NT2/D1 (cell line): ENCODE measurements at regions not wholly inside any gene's neighbourhood (a gene's known extent, or its start where the extent isn't known, plus 50 kb on each side); places are given as distances from the start of the nearest gene placed in this dataset.

Source experiments
- DNase-seq: peaks from one replicate; pipeline ENCODE4 v3.0.0-alpha.2; 2011; ENCODE audit warnings: low read depth, low spot score
- H3K27me3 ChIP-seq: 2 replicates; pipeline ENCODE4 v1.6.0; 2011; ENCODE audit warnings: mild to moderate bottlenecking; ENCODE audit not compliant: insufficient read length, insufficient read depth
- H3K36me3 ChIP-seq: 2 replicates; pipeline ENCODE4 v1.6.1; 2011; ENCODE audit warnings: mild to moderate bottlenecking, low read length, mixed read lengths; ENCODE audit not compliant: insufficient read depth, insufficient read length
- H3K4me1 ChIP-seq: 2 replicates; pipeline ENCODE4 v1.5.1; 2011; ENCODE audit not compliant: insufficient read depth, insufficient read length
- H3K4me3 ChIP-seq: 2 replicates; pipeline ENCODE4 v1.5.1; 2011; ENCODE audit warnings: low read depth; ENCODE audit not compliant: insufficient read length
- H3K9ac ChIP-seq: 2 replicates; pipeline ENCODE4 v1.6.0; 2011; ENCODE audit warnings: low read depth; ENCODE audit not compliant: insufficient read length
- H3K9me3 ChIP-seq: 2 replicates; pipeline ENCODE4 v1.5.1; 2011; ENCODE audit warnings: mild to moderate bottlenecking, low read length; ENCODE audit not compliant: insufficient read depth
- SUZ12 ChIP-seq: IDR thresholded peaks from 2 replicates; pipeline ENCODE4 v1.6.1; 2011; ENCODE audit not compliant: insufficient read length, insufficient read depth; ENCODE audit errors: extremely low read depth
- YY1 ChIP-seq: IDR thresholded peaks from 2 replicates; pipeline ENCODE4 v1.6.1; 2011; ENCODE audit not compliant: insufficient read length, insufficient read depth
- ZNF274 ChIP-seq: IDR thresholded peaks from 2 replicates; pipeline ENCODE4 v1.6.1; 2011; ENCODE audit warnings: mild to moderate bottlenecking, low read depth, low read length

GRCh38 chr3:5756443-5756842 is 568.9 kb downstream of the EDEM1 start:
- TF ChIP-seq SUZ12 (no peak), ZNF274 (no peak)
- DNase-seq, result no peak

DNA sequence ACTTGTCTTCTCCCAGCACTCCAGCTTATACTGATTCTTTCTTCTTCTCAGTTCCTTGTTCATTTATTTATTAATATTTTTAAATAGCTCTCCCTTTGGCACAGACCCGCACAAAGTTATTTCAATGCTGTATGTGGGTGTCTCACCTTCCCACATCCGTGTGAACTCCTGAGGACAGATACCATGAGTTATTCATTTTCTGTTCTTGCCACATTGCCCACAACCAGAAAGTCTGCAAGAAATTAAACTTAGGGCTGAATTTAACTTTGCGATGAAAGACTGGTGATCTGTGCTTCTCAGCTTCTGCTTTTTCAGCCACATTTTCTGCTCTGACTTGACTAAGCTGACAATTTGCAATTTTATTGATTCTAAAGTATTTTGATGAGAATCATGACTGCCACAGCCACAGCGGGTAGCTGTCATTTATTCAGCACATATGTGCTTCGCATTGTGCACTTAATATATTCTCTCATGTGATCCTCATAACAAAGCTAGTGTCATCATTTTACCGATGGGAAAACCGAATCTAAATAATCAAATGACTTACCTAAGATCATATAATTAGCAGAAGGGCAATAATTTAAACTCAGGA is 569.8 kb downstream of the EDEM1 start:
- no peak overlapping the region for H3K9ac ChIP-seq
- H3K36me3 ChIP-seq, result no peaks in the 10 kb centered on the region
- H3K4me3 ChIP-seq, result no peak overlapping the region
- no peak for DNase-seq
- no peaks in the 10 kb centered on the region for H3K27me3 ChIP-seq
- TF ChIP-seq YY1, result no peak
- TF ChIP-seq ZNF274, result no peak
- TF ChIP-seq SUZ12, result no peak
- no peaks in the 10 kb centered on the region for H3K4me1 ChIP-seq
- H3K9me3 ChIP-seq, result no peaks in the 10 kb centered on the region

More at GRCh38 chr3:5756443-5756842, 568.9 kb downstream of the EDEM1 start:
- H3K9ac ChIP-seq, result no peak overlapping the region
- no peaks in the 10 kb centered on the region for H3K27me3 ChIP-seq
- H3K36me3 ChIP-seq, result no peaks in the 10 kb centered on the region
- no peaks in the 10 kb centered on the region for H3K9me3 ChIP-seq
- no peak overlapping the region for H3K4me3 ChIP-seq
- H3K4me1 ChIP-seq, result no peaks in the 10 kb centered on the region

- H3K4me3 ChIP-seq, result no peak overlapping the region
- DNase-seq, result no peak
- H3K9ac ChIP-seq, result no peak overlapping the region
- no peaks in the 10 kb centered on the region for H3K9me3 ChIP-seq
- H3K36me3 ChIP-seq, result no peaks in the 10 kb centered on the region
- H3K4me1 ChIP-seq, result no peaks in the 10 kb centered on the region
- TF ChIP-seq ZNF274, result no peak
- H3K27me3 ChIP-seq, result no peaks in the 10 kb centered on the region
Observed at GRCh38 chr3:5758699-5759098, 571.2 kb downstream of the EDEM1 start.

- no peak overlapping the region for H3K9ac ChIP-seq
- no peaks in the 10 kb centered on the region for H3K9me3 ChIP-seq
- no peak for DNase-seq
- H3K4me1 ChIP-seq, result no peaks in the 10 kb centered on the region
- H3K27me3 ChIP-seq, result no peaks in the 10 kb centered on the region
- TF ChIP-seq SUZ12 (no peak), ZNF274 (no peak), YY1 (no peak)
- H3K4me3 ChIP-seq, result no peak overlapping the region
- H3K36me3 ChIP-seq, result no peaks in the 10 kb centered on the region
Observed at GRCh38 chr3:5762506-5762905, 575.0 kb downstream of the EDEM1 start.

DNA sequence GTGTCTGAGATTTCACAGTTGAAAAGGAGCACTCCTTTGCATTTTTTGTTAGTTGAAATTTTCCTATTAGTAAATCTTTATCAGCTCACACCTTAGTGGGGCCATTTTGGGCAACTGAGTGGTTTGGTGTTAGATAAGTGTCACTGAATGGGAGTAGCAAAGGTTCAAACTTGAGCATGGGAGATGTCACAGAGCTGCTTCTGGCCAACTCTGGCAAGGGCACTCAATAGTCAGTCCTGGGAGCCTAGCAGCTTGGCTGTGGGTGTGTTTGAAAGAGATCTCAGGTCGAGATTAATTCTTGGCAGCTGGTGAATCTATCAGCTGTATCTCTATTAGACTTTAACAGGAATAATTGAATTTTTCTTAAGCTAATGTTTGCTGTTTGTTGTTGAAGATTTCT is 579.3 kb downstream of the EDEM1 start:
- Histone ChIP-seq H3K36me3 (no peaks in the 10 kb centered on the region), H3K27me3 (no peaks in the 10 kb centered on the region), H3K9me3 (no peaks in the 10 kb centered on the region), H3K9ac (no peak overlapping the region), H3K4me1 (no peaks in the 10 kb centered on the region), H3K4me3 (no peak overlapping the region)
- no peak for DNase-seq
- TF ChIP-seq ZNF274, result no peak
- no peak for TF ChIP-seq SUZ12
- TF ChIP-seq YY1, result no peak

DNA sequence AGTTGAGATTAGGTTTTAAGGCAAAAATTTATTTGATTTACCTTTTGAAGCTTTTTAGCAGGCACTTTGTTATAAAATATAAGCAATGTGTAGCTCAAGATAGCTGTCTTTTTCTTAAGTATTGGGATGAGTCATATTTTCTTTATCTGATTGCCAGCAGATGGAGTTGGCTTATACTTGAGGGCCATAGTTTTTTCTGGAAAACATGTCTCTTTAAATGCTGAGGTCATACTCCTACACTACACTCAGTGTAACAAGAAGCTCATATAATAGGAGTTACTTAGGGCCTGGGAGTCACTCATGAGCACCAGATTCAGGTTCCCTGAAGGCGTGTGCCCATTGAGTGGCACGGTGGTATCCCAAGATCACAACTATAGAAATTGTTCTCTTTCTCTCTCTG is 579.8 kb downstream of the EDEM1 start:
- no peak for DNase-seq
- Histone ChIP-seq H3K4me3 (no peak overlapping the region), H3K27me3 (no peaks in the 10 kb centered on the region), H3K36me3 (no peaks in the 10 kb centered on the region), H3K9ac (no peak overlapping the region), H3K9me3 (no peaks in the 10 kb centered on the region), H3K4me1 (no peaks in the 10 kb centered on the region)
- TF ChIP-seq YY1 (no peak), ZNF274 (no peak), SUZ12 (no peak)

DNA sequence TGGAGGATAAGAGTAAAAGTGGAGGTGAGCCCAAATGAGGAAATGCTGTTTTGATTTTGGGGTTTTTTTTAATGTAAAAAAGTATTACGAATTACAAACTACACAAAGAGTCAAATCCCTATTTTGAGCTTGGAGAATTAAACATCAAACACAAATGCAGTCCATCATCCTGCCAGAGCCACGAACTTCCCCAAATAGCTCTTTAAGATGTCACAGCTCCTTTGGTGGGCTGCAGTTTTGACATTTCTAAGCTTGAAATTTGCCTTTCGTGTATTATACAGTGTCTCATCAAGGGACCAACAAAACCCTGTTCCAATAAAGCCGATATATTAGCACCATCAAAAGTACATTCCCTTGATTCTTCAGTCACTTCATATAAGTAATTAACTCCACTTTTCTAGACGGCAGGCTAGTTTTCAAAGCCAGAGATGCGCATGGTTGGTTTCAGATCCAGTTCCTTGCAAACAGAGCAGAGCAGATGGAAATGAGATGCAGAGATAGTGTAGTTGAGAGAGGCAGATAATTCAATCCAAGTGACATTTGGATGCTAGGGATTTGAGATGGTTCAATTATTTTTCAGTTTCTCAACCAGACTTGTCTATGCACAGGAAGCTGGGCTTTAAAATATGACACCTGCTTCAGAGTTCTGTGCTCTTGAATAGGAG is 580.9 kb downstream of the EDEM1 start:
- no peak for TF ChIP-seq ZNF274
- no peak for TF ChIP-seq YY1
- TF ChIP-seq SUZ12, result no peak
- no peak overlapping the region for H3K4me3 ChIP-seq
- no peak for DNase-seq

GRCh38 chr3:5769825-5770224 is 582.3 kb downstream of the EDEM1 start:
- H3K9ac ChIP-seq, result no peak overlapping the region
- H3K4me3 ChIP-seq, result no peak overlapping the region
- H3K27me3 ChIP-seq, result no peaks in the 10 kb centered on the region
- no peak for DNase-seq
- H3K9me3 ChIP-seq, result no peaks in the 10 kb centered on the region
- no peaks in the 10 kb centered on the region for H3K36me3 ChIP-seq
- no peak for TF ChIP-seq ZNF274
- TF ChIP-seq SUZ12, result no peak
- TF ChIP-seq YY1, result no peak
- no peaks in the 10 kb centered on the region for H3K4me1 ChIP-seq

More for the DNA sequence above, 580.9 kb downstream of the EDEM1 start:
- no peaks in the 10 kb centered on the region for H3K4me1 ChIP-seq
- no peaks in the 10 kb centered on the region for H3K36me3 ChIP-seq
- H3K9me3 ChIP-seq, result no peaks in the 10 kb centered on the region
- H3K9ac ChIP-seq, result no peak overlapping the region
- no peaks in the 10 kb centered on the region for H3K27me3 ChIP-seq
